PFSK-1 (cell line): ENCODE measurements at regions not wholly inside any gene's neighbourhood (a gene's known extent, or its start where the extent isn't known, plus 50 kb on each side); places are given as distances from the start of the nearest gene placed in this dataset.

ENCODE experiments used
- FOXP2 ChIP-seq: optimal IDR thresholded peaks from 2 replicates; pipeline ENCODE3; 2011; ENCODE audit warnings: borderline replicate concordance, control low read depth, inconsistent platforms; ENCODE audit not compliant: insufficient read depth; ENCODE audit errors: extremely low read length, extremely low read depth
- POLR2AphosphoS5 ChIP-seq: IDR thresholded peaks from 2 replicates; pipeline ENCODE4 v1.6.1; 2012; ENCODE audit warnings: low read depth, mild to moderate bottlenecking, control low read depth, low read length, moderate library complexity
- REST ChIP-seq, 2 experiments: IDR thresholded peaks; 2 replicates each; pipeline versions ENCODE4 v1.6.1 to v1.8.0; 2011 to 2012; ENCODE audit warnings: low read depth in 2 of 2, low read length in 2 of 2, control low read depth in 1 of 2, inconsistent platforms in 1 of 2, mild to moderate bottlenecking in 1 of 2, moderate library complexity in 1 of 2; ENCODE audit not compliant: insufficient read depth in 1 of 2
- SIN3A ChIP-seq: IDR thresholded peaks from 2 replicates; pipeline ENCODE4 v1.6.1; 2012; ENCODE audit warnings: mild to moderate bottlenecking, low read length, moderate library complexity, borderline replicate concordance; ENCODE audit not compliant: insufficient read depth
- TAF1 ChIP-seq: IDR thresholded peaks from 2 replicates; pipeline ENCODE4 v1.6.1; 2012; ENCODE audit warnings: low read length, control low read depth, borderline replicate concordance; ENCODE audit not compliant: insufficient read depth

- TF ChIP-seq POLR2AphosphoS5: no peak
- TF ChIP-seq REST (IDR thresholded peaks at IDR 0.05; ENCODE audit: insufficient read depth in 1 of 2, low read depth in 2 of 2, low read length in 2 of 2): no peak
- no peak for TF ChIP-seq TAF1
- no peak for TF ChIP-seq SIN3A
- TF ChIP-seq FOXP2: no peak
These were observed 538.5 kb downstream of the BCL11B start for GRCh38 chr14:98733536-98733935.
